Nephron (organoid): ENCODE measurements at regions not wholly inside any gene's neighbourhood (a gene's known extent, or its start where the extent isn't known, plus 50 kb on each side); places are given as distances from the start of the nearest gene placed in this dataset.

Experiments
- H3K27ac Mint-ChIP-seq, 3 experiments: 2 replicates each; pipeline ENCODE4 v1.8.0; 2020; ENCODE audit warnings: mixed read lengths in 3 of 3, mild to moderate bottlenecking in 2 of 3, moderate library complexity in 1 of 3
- H3K27me3 Mint-ChIP-seq: 2 replicates; pipeline ENCODE4 v1.8.0; 2021; ENCODE audit warnings: low read depth, mild to moderate bottlenecking, moderate library complexity, mixed read lengths
- H3K36me3 Mint-ChIP-seq: 2 replicates; pipeline ENCODE4 v1.8.0; 2020; ENCODE audit warnings: low read depth, mixed read lengths
- H3K4me1 Mint-ChIP-seq: 2 replicates; pipeline ENCODE4 v1.8.0; 2020; ENCODE audit warnings: mixed read lengths
- H3K4me3 Mint-ChIP-seq, 3 experiments: 2 replicates each; pipeline ENCODE4 v1.8.0; 2020; ENCODE audit warnings: mild to moderate bottlenecking in 3 of 3, mixed read lengths in 3 of 3, moderate library complexity in 2 of 3
- H3K9me3 Mint-ChIP-seq: 2 replicates; pipeline ENCODE4 v1.8.0; 2020; ENCODE audit warnings: mixed read lengths
- CTCF ChIP-seq, 3 experiments: fragments of 200-600 bp; sonication (generic); IDR thresholded peaks; one replicate each; pipeline ENCODE4 v1.5.0; 2021; ENCODE audit warnings: antibody characterized with exemption in 3 of 3; ENCODE audit not compliant: unreplicated experiment in 3 of 3

GRCh38 chr3:72568083-72568482, 280.2 kb downstream of the SHQ1 start:
- Mint-ChIP-seq H3K27me3 (peaks cover 7% of the 10 kb centered on the region), H3K9me3 (no peaks in the 10 kb centered on the region), H3K36me3 (no peaks in the 10 kb centered on the region), H3K27ac (peak overlapping the region; percentile 42 to 57 (median 51)), H3K4me1 (no peaks in the 10 kb centered on the region), H3K4me3 (no peak overlapping the region)
- TF ChIP-seq CTCF (IDR thresholded peaks at IDR 0.05; ENCODE audit: unreplicated experiment in 3 of 3), result no peak

- no peak for TF ChIP-seq CTCF (IDR thresholded peaks at IDR 0.05; ENCODE audit: unreplicated experiment in 3 of 3)
- Mint-ChIP-seq H3K4me1 (no peaks in the 10 kb centered on the region), H3K27ac (peak overlapping the region; percentile 42 to 57 (median 51)), H3K9me3 (no peaks in the 10 kb centered on the region), H3K4me3 (no peak overlapping the region), H3K27me3 (peaks cover 7% of the 10 kb centered on the region), H3K36me3 (no peaks in the 10 kb centered on the region)
Observed at GRCh38 chr3:72567474-72567873, 280.8 kb downstream of the SHQ1 start.

- peaks cover 3% of the 10 kb centered on the region for H3K9me3 Mint-ChIP-seq
- H3K36me3 Mint-ChIP-seq, result no peaks in the 10 kb centered on the region
- H3K4me1 Mint-ChIP-seq, result no peaks in the 10 kb centered on the region
- H3K27me3 Mint-ChIP-seq, result peaks cover 7% of the 10 kb centered on the region
- H3K27ac Mint-ChIP-seq, result no peak overlapping the region
- no peak for TF ChIP-seq CTCF (IDR thresholded peaks at IDR 0.05; ENCODE audit: unreplicated experiment in 3 of 3)
- H3K4me3 Mint-ChIP-seq, result no peak overlapping the region
Observed at GRCh38 chr3:72565593-72565992, 282.7 kb downstream of the SHQ1 start.

GRCh38 chr3:72563690-72564370, 284.4 kb downstream of the SHQ1 start:
- Mint-ChIP-seq H3K9me3 (peaks cover 3% of the 10 kb centered on the region), H3K4me3 (no peak overlapping the region), H3K27ac (no peak overlapping the region), H3K27me3 (peaks cover 7% of the 10 kb centered on the region), H3K4me1 (no peaks in the 10 kb centered on the region), H3K36me3 (no peaks in the 10 kb centered on the region)
- TF ChIP-seq CTCF (IDR thresholded peaks at IDR 0.05; ENCODE audit: unreplicated experiment in 3 of 3), result no peak

GRCh38 chr3:72560846-72561675, 287.2 kb downstream of the SHQ1 start:
- H3K36me3 Mint-ChIP-seq, result no peaks in the 10 kb centered on the region

More at GRCh38 chr3:72560846-72561675, 287.2 kb downstream of the SHQ1 start:
- H3K27me3 Mint-ChIP-seq, result peaks cover 17% of the 10 kb centered on the region
- H3K27ac Mint-ChIP-seq, result no peak overlapping the region
- H3K9me3 Mint-ChIP-seq, result peaks cover 16% of the 10 kb centered on the region
- no peaks in the 10 kb centered on the region for H3K4me1 Mint-ChIP-seq
- no peak overlapping the region for H3K4me3 Mint-ChIP-seq
- TF ChIP-seq CTCF (IDR thresholded peaks at IDR 0.05; ENCODE audit: unreplicated experiment in 3 of 3), result no peak
